Prostate gland (tissue), 2 donors: ENCODE measurements at regions not wholly inside any gene's neighbourhood (a gene's known extent, or its start where the extent isn't known, plus 50 kb on each side); places are given as distances from the start of the nearest gene placed in this dataset.

ENCODE experiments used
- CTCF ChIP-seq, 4 experiments: fragments of 200-600 bp in 2 of 4; fragments of 450-650 bp in 2 of 4; sonication (generic) in 2 of 4; IDR thresholded peaks; 1 replicate in 3 of 4; 2 replicates in 1 of 4; pipeline ENCODE4 v1.5.1; 2016 to 2019; ENCODE audit warnings: antibody characterized with exemption in 4 of 4, mild to moderate bottlenecking in 2 of 4, moderate library complexity in 2 of 4
- POLR2AphosphoS5 ChIP-seq: sonication (generic); formaldehyde crosslinking; IDR thresholded peaks from one replicate; pipeline ENCODE4 v1.6.1; 2017; ENCODE audit warnings: antibody characterized with exemption

- TF ChIP-seq POLR2AphosphoS5 (no peak), CTCF (IDR thresholded peaks at IDR 0.05) (no peak)
These were observed 80.7 kb upstream of the TNRC6C start for GRCh38 chr17:77877646-77878355.
